HEK293 (cell line): ENCODE measurements at regions not wholly inside any gene's neighbourhood (a gene's known extent, or its start where the extent isn't known, plus 50 kb on each side); places are given as distances from the start of the nearest gene placed in this dataset.

Experiments
- CTCF ChIA-PET: fragments of 350-600 bp; formaldehyde crosslinking; extraction: SDS; loops from one replicate; lab custom pipeline; 2021; ENCODE audit warnings: antibody characterized with exemption; lab: Yijun Ruan, JAX
- POLR2A ChIA-PET: fragments of 300-600 bp; formaldehyde crosslinking; extraction: SDS; loops from one replicate; lab custom pipeline; 2020; ENCODE audit warnings: antibody characterized with exemption, inconsistent platforms; lab: Yijun Ruan, JAX
- H3K27ac ChIP-seq: fragments of 200-500 bp; sonication (Bioruptor generic); 2 replicates; pipeline ENCODE4 v1.5.1; 2014; ENCODE audit warnings: low read depth, low read length, control low read depth, inconsistent platforms; ENCODE audit errors: extremely low read depth
- H3K36me3 ChIP-seq, 2 experiments: fragments of 200-500 bp in 1 of 2; sonication (Bioruptor generic) in 1 of 2; 1 replicate in 1 of 2; 2 replicates in 1 of 2; pipeline ENCODE4 v1.5.1; 2014 to 2017; ENCODE audit warnings: inconsistent platforms in 2 of 2, low read length in 2 of 2; ENCODE audit not compliant: control insufficient read depth in 2 of 2, insufficient read depth in 1 of 2
- H3K4me1 ChIP-seq: fragments of 200-500 bp; sonication (Bioruptor generic); 2 replicates; pipeline ENCODE4 v1.5.1; 2014; ENCODE audit warnings: mild to moderate bottlenecking, low read length, inconsistent platforms; ENCODE audit not compliant: control insufficient read depth, insufficient read depth
- H3K4me3 ChIP-seq: 2 replicates; pipeline ENCODE4 v1.5.1; 2011; ENCODE audit warnings: low read depth, mild to moderate bottlenecking, control low read depth, low read length, moderate library complexity
- H3K9me3 ChIP-seq: fragments of 200-500 bp; sonication (Bioruptor generic); 2 replicates; pipeline ENCODE4 v1.5.1; 2014; ENCODE audit warnings: low read depth, low read length, inconsistent platforms; ENCODE audit not compliant: control insufficient read depth, insufficient read depth
- GFI1B ChIP-seq: fragments of 450-650 bp; formaldehyde crosslinking; IDR thresholded peaks from 2 replicates; pipeline ENCODE4 v1.5.1; 2016; ENCODE audit warnings: missing biosample characterization, missing genetic modification characterization
- GLI4 ChIP-seq: fragments of 450-650 bp; formaldehyde crosslinking; IDR thresholded peaks from 2 replicates; pipeline ENCODE4 v1.5.1; 2016; ENCODE audit warnings: missing biosample characterization, missing genetic modification characterization
- GLIS2 ChIP-seq: fragments of 450-650 bp; formaldehyde crosslinking; IDR thresholded peaks from 2 replicates; pipeline ENCODE4 v1.5.1; 2016; ENCODE audit warnings: missing biosample characterization, missing genetic modification characterization
- MEIS1 ChIP-seq: sonication (generic); formaldehyde crosslinking; IDR thresholded peaks from 2 replicates; pipeline ENCODE4 v1.8.1; 2022; ENCODE audit warnings: missing genetic modification reagents, mild to moderate bottlenecking, borderline replicate concordance
- MYNN ChIP-seq: fragments of 450-650 bp; formaldehyde crosslinking; IDR thresholded peaks from 2 replicates; pipeline ENCODE4 v1.5.1; 2016; ENCODE audit warnings: missing biosample characterization, missing genetic modification characterization, borderline replicate concordance
- MZF1 ChIP-seq: fragments of 450-650 bp; formaldehyde crosslinking; IDR thresholded peaks from 2 replicates; pipeline ENCODE4 v1.5.1; 2017; ENCODE audit warnings: missing biosample characterization, missing genetic modification characterization, borderline replicate concordance
- ZBTB17 ChIP-seq: fragments of 450-650 bp; formaldehyde crosslinking; IDR thresholded peaks from 2 replicates; pipeline ENCODE4 v1.5.1; 2016; ENCODE audit warnings: missing biosample characterization, missing genetic modification characterization
- ZEB2 ChIP-seq: fragments of 450-650 bp; formaldehyde crosslinking; IDR thresholded peaks from 2 replicates; pipeline ENCODE4 v1.5.1; 2016; ENCODE audit warnings: missing biosample characterization, missing genetic modification characterization
- ZFHX2 ChIP-seq: fragments of 450-650 bp; formaldehyde crosslinking; conservative IDR thresholded peaks from 2 replicates; pipeline ENCODE4 v1.5.1; 2016; ENCODE audit warnings: missing biosample characterization, missing genetic modification characterization
- ZNF112 ChIP-seq: fragments of 450-650 bp; formaldehyde crosslinking; IDR thresholded peaks from 2 replicates; pipeline ENCODE4 v1.5.0; 2017; ENCODE audit warnings: missing biosample characterization, missing genetic modification characterization
- ZNF138 ChIP-seq: fragments of 450-650 bp; formaldehyde crosslinking; IDR thresholded peaks from 2 replicates; pipeline ENCODE4 v1.5.1; 2016; ENCODE audit warnings: missing biosample characterization, missing genetic modification characterization, borderline replicate concordance
- ZNF184 ChIP-seq: fragments of 450-650 bp; IDR thresholded peaks from 2 replicates; pipeline ENCODE4 v1.5.1; 2018; ENCODE audit warnings: missing biosample characterization, mild to moderate bottlenecking, missing genetic modification characterization
- ZNF202 ChIP-seq: fragments of 450-650 bp; formaldehyde crosslinking; IDR thresholded peaks from 2 replicates; pipeline ENCODE4 v1.5.1; 2016; ENCODE audit warnings: missing biosample characterization, missing genetic modification characterization, borderline replicate concordance
- ZNF223 ChIP-seq: fragments of 450-650 bp; formaldehyde crosslinking; IDR thresholded peaks from 2 replicates; pipeline ENCODE4 v1.5.1; 2016; ENCODE audit warnings: missing biosample characterization, missing genetic modification characterization
- ZNF248 ChIP-seq: fragments of 450-650 bp; formaldehyde crosslinking; IDR thresholded peaks from 2 replicates; pipeline ENCODE4 v1.5.1; 2017; ENCODE audit warnings: missing biosample characterization, missing genetic modification characterization
- ZNF280C ChIP-seq: fragments of 450-650 bp; formaldehyde crosslinking; IDR thresholded peaks from 2 replicates; pipeline ENCODE4 v1.5.1; 2016; ENCODE audit warnings: missing biosample characterization, missing genetic modification characterization
- ZNF280D ChIP-seq: fragments of 450-650 bp; formaldehyde crosslinking; IDR thresholded peaks from 2 replicates; pipeline ENCODE4 v1.5.1; 2016; ENCODE audit warnings: missing biosample characterization, missing genetic modification characterization
- ZNF335 ChIP-seq: fragments of 450-650 bp; formaldehyde crosslinking; conservative IDR thresholded peaks from 2 replicates; pipeline ENCODE4 v1.5.1; 2016; ENCODE audit warnings: missing biosample characterization, missing genetic modification characterization
- ZNF350 ChIP-seq: fragments of 450-650 bp; formaldehyde crosslinking; IDR thresholded peaks from 2 replicates; pipeline ENCODE4 v1.5.0; 2017; ENCODE audit warnings: missing biosample characterization, mild to moderate bottlenecking, missing genetic modification characterization
- ZNF37A ChIP-seq: fragments of 450-650 bp; IDR thresholded peaks from 2 replicates; pipeline ENCODE4 v1.5.1; 2018; ENCODE audit warnings: missing biosample characterization, missing genetic modification characterization
- ZNF416 ChIP-seq: fragments of 450-650 bp; formaldehyde crosslinking; IDR thresholded peaks from 2 replicates; pipeline ENCODE4 v1.5.1; 2016; ENCODE audit warnings: missing biosample characterization, missing genetic modification characterization
- ZNF521 ChIP-seq: fragments of 450-650 bp; formaldehyde crosslinking; IDR thresholded peaks from 2 replicates; pipeline ENCODE4 v1.5.1; 2017; ENCODE audit warnings: missing biosample characterization, mild to moderate bottlenecking, missing genetic modification characterization
- ZNF558 ChIP-seq: fragments of 450-650 bp; formaldehyde crosslinking; IDR thresholded peaks from 2 replicates; pipeline ENCODE4 v1.5.1; 2016; ENCODE audit warnings: missing biosample characterization, missing genetic modification characterization
- ZNF560 ChIP-seq: fragments of 450-650 bp; formaldehyde crosslinking; IDR thresholded peaks from 2 replicates; pipeline ENCODE4 v1.5.1; 2017; ENCODE audit warnings: missing biosample characterization, missing genetic modification characterization, borderline replicate concordance
- ZNF561 ChIP-seq: fragments of 450-650 bp; IDR thresholded peaks from 2 replicates; pipeline ENCODE4 v1.5.1; 2018; ENCODE audit warnings: missing biosample characterization, missing genetic modification characterization, borderline replicate concordance
- ZNF610 ChIP-seq: fragments of 450-650 bp; formaldehyde crosslinking; IDR thresholded peaks from 2 replicates; pipeline ENCODE4 v1.5.1; 2016; ENCODE audit warnings: missing biosample characterization, missing genetic modification characterization, borderline replicate concordance
- ZNF639 ChIP-seq: fragments of 450-650 bp; formaldehyde crosslinking; IDR thresholded peaks from 2 replicates; pipeline ENCODE4 v1.5.1; 2016; ENCODE audit warnings: missing biosample characterization, missing genetic modification characterization
- ZNF654 ChIP-seq: fragments of 450-650 bp; formaldehyde crosslinking; IDR thresholded peaks from 2 replicates; pipeline ENCODE4 v1.5.1; 2016; ENCODE audit warnings: low read depth, missing biosample characterization, missing genetic modification characterization
- ZNF777 ChIP-seq: fragments of 450-650 bp; formaldehyde crosslinking; IDR thresholded peaks from 2 replicates; pipeline ENCODE4 v1.5.1; 2017; ENCODE audit warnings: missing biosample characterization, missing genetic modification characterization, borderline replicate concordance
- ZSCAN4 ChIP-seq: fragments of 450-650 bp; formaldehyde crosslinking; IDR thresholded peaks from 2 replicates; pipeline ENCODE4 v1.5.1; 2017; ENCODE audit warnings: missing biosample characterization, missing genetic modification characterization
- ZXDB ChIP-seq: fragments of 450-650 bp; formaldehyde crosslinking; IDR thresholded peaks from 2 replicates; pipeline ENCODE4 v1.5.1; 2016; ENCODE audit warnings: missing biosample characterization, missing genetic modification characterization

GRCh38 chr4:171626554-171626953 is 186.7 kb upstream of the GALNTL6 start:
- ChIA-PET POLR2A (no interaction called here), CTCF (interaction anchor here (0.7 kb wide), 1 partner anchor 99 kb away, joined by 3 read pairs; no protein-coding TSS in a partner anchor)
- Histone ChIP-seq H3K9me3 (no peaks in the 10 kb centered on the region), H3K4me3 (no peak overlapping the region), H3K4me1 (no peaks in the 10 kb centered on the region), H3K36me3 (no peaks in the 10 kb centered on the region), H3K27ac (no peak overlapping the region)
- TF ChIP-seq ZNF37A (tag by site-specific recombination) (no peak), ZNF416 (tag by site-specific recombination) (no peak), GLI4 (no peak), ZNF560 (tag by site-specific recombination) (no peak), GLIS2 (tag by site-specific recombination) (no peak), ZNF335 (tag by site-specific recombination) (no peak), ZNF280D (tag by site-specific recombination) (no peak), ZNF280C (tag by site-specific recombination) (no peak), ZNF558 (tag by site-specific recombination) (no peak), ZNF350 (tag by site-specific recombination) (no peak), ZNF184 (no peak), ZBTB17 (tag by site-specific recombination) (no peak), ZNF223 (tag by site-specific recombination) (no peak), ZNF248 (tag by site-specific recombination) (no peak), ZFHX2 (no peak), ZNF610 (tag by site-specific recombination) (no peak), MYNN (tag by site-specific recombination) (no peak), ZNF561 (tag by site-specific recombination) (no peak)

GRCh38 chr4:171622729-171623128 is 190.5 kb upstream of the GALNTL6 start:
- H3K4me1 ChIP-seq = no peaks in the 10 kb centered on the region
- no peaks in the 10 kb centered on the region for H3K9me3 ChIP-seq
- H3K27ac ChIP-seq = no peak overlapping the region
- no peak overlapping the region for H3K4me3 ChIP-seq
- H3K36me3 ChIP-seq = no peaks in the 10 kb centered on the region
- ChIA-PET POLR2A (no interaction called here), CTCF (no interaction called here)
- TF ChIP-seq MEIS1 (CRISPR knock-in tag) (no peak), GFI1B (tag by site-specific recombination) (no peak), MZF1 (tag by site-specific recombination) (no peak), ZNF138 (tag by site-specific recombination) (no peak), ZNF521 (tag by site-specific recombination) (no peak), ZNF112 (tag by site-specific recombination) (no peak), GLI4 (no peak), ZXDB (no peak), ZNF350 (tag by site-specific recombination) (no peak), ZNF639 (tag by site-specific recombination) (no peak), ZNF777 (tag by site-specific recombination) (no peak), ZNF654 (tag by site-specific recombination) (no peak), ZNF202 (tag by site-specific recombination) (no peak), ZNF335 (tag by site-specific recombination) (no peak), ZEB2 (tag by site-specific recombination) (no peak), ZNF37A (tag by site-specific recombination) (no peak), ZSCAN4 (tag by site-specific recombination) (no peak)
